OCI-LY3 (cell line): ENCODE measurements at regions not wholly inside any gene's neighbourhood (a gene's known extent, or its start where the extent isn't known, plus 50 kb on each side); places are given as distances from the start of the nearest gene placed in this dataset.

Source experiments
- EZH2phosphoT487 ChIP-seq: fragments of 200-600 bp; shearing (Covaris generic); IDR thresholded peaks from 2 replicates; pipeline ENCODE4 v1.6.1; 2018; ENCODE audit warnings: antibody characterized with exemption, mixed run types, low read depth
- TF ChIP-seq, protein P1 (sequence below): fragments of 200-600, 300-600 bp; sonication (generic); IDR thresholded peaks from 2 replicates; pipeline ENCODE4 v1.5.1; 2014; ENCODE audit warnings: antibody characterized with exemption, low read length, low read depth

DNA sequence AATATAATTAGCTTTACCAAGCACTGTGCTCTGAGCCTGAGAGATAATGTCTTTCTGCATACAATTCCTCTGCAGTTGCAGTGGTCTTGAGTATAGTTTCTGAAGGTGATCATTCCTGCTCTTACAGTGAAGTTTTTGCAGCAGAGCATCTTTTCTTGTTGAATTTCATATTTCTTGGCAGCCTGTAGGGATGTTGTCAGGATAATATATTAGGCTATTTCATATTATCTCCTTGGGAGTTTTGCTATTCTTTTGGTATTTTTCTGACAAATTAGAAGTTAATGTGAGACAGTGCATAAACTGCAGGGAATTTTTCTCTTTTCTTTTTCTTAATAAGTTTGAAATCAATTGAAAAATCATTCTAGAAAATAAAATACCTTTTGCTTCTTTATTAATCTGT, 1502.6 kb upstream of the FLRT2 start:
- TF ChIP-seq, protein P1, sequence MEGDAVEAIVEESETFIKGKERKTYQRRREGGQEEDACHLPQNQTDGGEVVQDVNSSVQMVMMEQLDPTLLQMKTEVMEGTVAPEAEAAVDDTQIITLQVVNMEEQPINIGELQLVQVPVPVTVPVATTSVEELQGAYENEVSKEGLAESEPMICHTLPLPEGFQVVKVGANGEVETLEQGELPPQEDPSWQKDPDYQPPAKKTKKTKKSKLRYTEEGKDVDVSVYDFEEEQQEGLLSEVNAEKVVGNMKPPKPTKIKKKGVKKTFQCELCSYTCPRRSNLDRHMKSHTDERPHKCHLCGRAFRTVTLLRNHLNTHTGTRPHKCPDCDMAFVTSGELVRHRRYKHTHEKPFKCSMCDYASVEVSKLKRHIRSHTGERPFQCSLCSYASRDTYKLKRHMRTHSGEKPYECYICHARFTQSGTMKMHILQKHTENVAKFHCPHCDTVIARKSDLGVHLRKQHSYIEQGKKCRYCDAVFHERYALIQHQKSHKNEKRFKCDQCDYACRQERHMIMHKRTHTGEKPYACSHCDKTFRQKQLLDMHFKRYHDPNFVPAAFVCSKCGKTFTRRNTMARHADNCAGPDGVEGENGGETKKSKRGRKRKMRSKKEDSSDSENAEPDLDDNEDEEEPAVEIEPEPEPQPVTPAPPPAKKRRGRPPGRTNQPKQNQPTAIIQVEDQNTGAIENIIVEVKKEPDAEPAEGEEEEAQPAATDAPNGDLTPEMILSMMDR = no peak
- no peak for TF ChIP-seq EZH2phosphoT487
